Endothelial cell (in vitro differentiated cells): ENCODE measurements at regions not wholly inside any gene's neighbourhood (a gene's known extent, or its start where the extent isn't known, plus 50 kb on each side); places are given as distances from the start of the nearest gene placed in this dataset.

Experiments used
- DNase-seq: peaks from one replicate; pipeline ENCODE4 v3.0.0; 2021; ENCODE audit warnings: low spot score
- H3K27ac Mint-ChIP-seq: one replicate; pipeline ENCODE4 v1.8.0; 2021; ENCODE audit warnings: mixed read lengths, inconsistent platforms; ENCODE audit not compliant: unreplicated experiment
- H3K27me3 Mint-ChIP-seq: one replicate; pipeline ENCODE4 v1.8.0; 2021; ENCODE audit warnings: mild to moderate bottlenecking, moderate library complexity, mixed read lengths, inconsistent platforms; ENCODE audit not compliant: unreplicated experiment
- H3K36me3 Mint-ChIP-seq: one replicate; pipeline ENCODE4 v1.8.0; 2021; ENCODE audit warnings: mild to moderate bottlenecking, low read depth, mixed read lengths, inconsistent platforms; ENCODE audit not compliant: unreplicated experiment
- H3K4me1 Mint-ChIP-seq: one replicate; pipeline ENCODE4 v1.8.0; 2021; ENCODE audit warnings: mild to moderate bottlenecking, mixed read lengths, inconsistent platforms; ENCODE audit not compliant: unreplicated experiment
- H3K4me3 Mint-ChIP-seq: one replicate; pipeline ENCODE4 v1.8.0; 2021; ENCODE audit warnings: mild to moderate bottlenecking, mixed read lengths, inconsistent platforms; ENCODE audit not compliant: unreplicated experiment
- H3K9me3 Mint-ChIP-seq: one replicate; pipeline ENCODE4 v1.8.0; 2021; ENCODE audit warnings: mixed read lengths, inconsistent platforms; ENCODE audit not compliant: unreplicated experiment
- TF ChIP-seq, protein P1 (sequence below): fragments of 200-600 bp; sonication (generic); IDR thresholded peaks from one replicate; pipeline ENCODE4 v1.5.0; 2021; ENCODE audit warnings: antibody characterized with exemption; ENCODE audit not compliant: unreplicated experiment

- Mint-ChIP-seq H3K27me3 (peaks cover 2% of the 10 kb centered on the region), H3K9me3 (no peaks in the 10 kb centered on the region), H3K36me3 (no peaks in the 10 kb centered on the region)
Observed at GRCh38 chr15:93449798-93450197, 360.8 kb upstream of the RGMA start.

DNA sequence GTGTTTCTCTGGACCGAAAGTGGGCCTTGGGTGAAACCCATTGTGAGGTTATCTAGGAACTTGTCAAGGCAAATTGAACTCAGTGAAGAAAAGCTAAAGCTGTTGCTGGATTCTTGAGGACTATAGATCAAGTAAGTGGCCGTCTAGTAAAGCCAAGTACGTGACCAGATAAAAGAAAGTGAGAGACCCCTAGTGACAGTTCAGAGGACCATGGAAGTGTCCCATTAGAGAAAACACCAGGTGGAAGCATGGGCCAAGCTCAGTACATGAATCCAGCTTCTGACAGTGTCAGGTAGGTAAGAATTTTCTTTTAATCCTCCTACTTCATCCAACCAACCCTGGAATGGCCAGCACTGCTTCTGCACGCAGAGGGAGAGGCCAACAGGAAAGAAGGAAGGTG, 349.3 kb upstream of the RGMA start:
- TF ChIP-seq, protein P1, sequence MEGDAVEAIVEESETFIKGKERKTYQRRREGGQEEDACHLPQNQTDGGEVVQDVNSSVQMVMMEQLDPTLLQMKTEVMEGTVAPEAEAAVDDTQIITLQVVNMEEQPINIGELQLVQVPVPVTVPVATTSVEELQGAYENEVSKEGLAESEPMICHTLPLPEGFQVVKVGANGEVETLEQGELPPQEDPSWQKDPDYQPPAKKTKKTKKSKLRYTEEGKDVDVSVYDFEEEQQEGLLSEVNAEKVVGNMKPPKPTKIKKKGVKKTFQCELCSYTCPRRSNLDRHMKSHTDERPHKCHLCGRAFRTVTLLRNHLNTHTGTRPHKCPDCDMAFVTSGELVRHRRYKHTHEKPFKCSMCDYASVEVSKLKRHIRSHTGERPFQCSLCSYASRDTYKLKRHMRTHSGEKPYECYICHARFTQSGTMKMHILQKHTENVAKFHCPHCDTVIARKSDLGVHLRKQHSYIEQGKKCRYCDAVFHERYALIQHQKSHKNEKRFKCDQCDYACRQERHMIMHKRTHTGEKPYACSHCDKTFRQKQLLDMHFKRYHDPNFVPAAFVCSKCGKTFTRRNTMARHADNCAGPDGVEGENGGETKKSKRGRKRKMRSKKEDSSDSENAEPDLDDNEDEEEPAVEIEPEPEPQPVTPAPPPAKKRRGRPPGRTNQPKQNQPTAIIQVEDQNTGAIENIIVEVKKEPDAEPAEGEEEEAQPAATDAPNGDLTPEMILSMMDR = no peak
- Mint-ChIP-seq H3K4me3 (no peak overlapping the region), H3K36me3 (peaks cover 1% of the 10 kb centered on the region), H3K9me3 (no peaks in the 10 kb centered on the region), H3K27ac (no peak overlapping the region), H3K27me3 (no peaks in the 10 kb centered on the region), H3K4me1 (no peaks in the 10 kb centered on the region)
- no peak for DNase-seq

More at GRCh38 chr15:93449798-93450197, 360.8 kb upstream of the RGMA start:
- Mint-ChIP-seq H3K4me1 (no peaks in the 10 kb centered on the region), H3K27ac (no peak overlapping the region), H3K4me3 (no peak overlapping the region)
- TF ChIP-seq, protein P1 = no peak
- DNase-seq = no peak

DNA sequence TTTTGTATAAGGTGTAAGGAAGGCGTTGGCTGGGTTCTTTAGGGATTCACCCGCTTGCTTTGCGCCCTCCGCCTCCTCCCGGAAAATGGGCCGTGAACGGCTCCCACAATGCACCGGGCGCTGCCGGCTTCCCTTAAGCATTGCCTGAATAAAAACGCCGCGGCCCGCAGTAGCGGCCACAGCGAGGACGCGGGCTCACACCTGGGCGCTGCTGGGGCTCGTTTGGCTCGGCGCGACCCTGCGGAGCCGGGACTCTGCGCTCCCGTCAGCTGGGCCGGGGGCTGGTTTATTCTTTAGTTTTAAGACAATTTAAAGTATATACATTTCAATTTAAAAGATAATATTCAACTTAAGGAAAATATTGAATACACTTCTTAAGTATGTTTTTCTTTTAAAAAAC, 343.5 kb upstream of the RGMA start:
- no peak overlapping the region for H3K4me3 Mint-ChIP-seq
- no peaks in the 10 kb centered on the region for H3K27me3 Mint-ChIP-seq

GRCh38 chr15:93428807-93429351, 339.9 kb upstream of the RGMA start:
- DNase-seq = no peak
- peaks cover 4% of the 10 kb centered on the region for H3K36me3 Mint-ChIP-seq
- no peak overlapping the region for H3K27ac Mint-ChIP-seq
- TF ChIP-seq, protein P1 = no peak
- no peak overlapping the region for H3K4me3 Mint-ChIP-seq
- no peaks in the 10 kb centered on the region for H3K27me3 Mint-ChIP-seq
- H3K4me1 Mint-ChIP-seq = peaks cover 2% of the 10 kb centered on the region
- no peaks in the 10 kb centered on the region for H3K9me3 Mint-ChIP-seq

More for the DNA sequence above, 343.5 kb upstream of the RGMA start:
- DNase-seq = no peak
- peaks cover 2% of the 10 kb centered on the region for H3K4me1 Mint-ChIP-seq
- H3K36me3 Mint-ChIP-seq = peaks cover 4% of the 10 kb centered on the region
- H3K9me3 Mint-ChIP-seq = no peaks in the 10 kb centered on the region
- TF ChIP-seq, protein P1 = no peak
- no peak overlapping the region for H3K27ac Mint-ChIP-seq

DNA sequence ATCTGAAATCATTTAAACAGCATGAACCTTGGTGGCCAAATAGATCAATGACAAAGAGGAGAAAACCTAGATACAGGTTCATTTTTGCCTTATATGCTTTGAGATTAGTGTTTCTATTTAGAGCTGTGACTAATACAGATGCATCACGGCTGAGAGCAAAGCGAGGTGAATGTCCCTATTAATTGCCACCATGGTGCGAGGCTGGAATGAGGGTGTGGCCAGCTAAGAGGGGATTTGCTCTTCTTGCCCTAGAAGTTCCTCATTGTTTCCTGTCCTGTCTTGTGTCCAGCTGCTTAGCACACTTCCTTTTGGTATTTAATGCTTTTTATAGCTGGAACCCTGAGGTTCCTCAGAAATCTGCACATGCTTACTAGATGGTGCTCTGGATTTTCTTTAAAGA, 339.1 kb upstream of the RGMA start:
- DNase-seq = no peak
- Mint-ChIP-seq H3K4me1 (peaks cover 2% of the 10 kb centered on the region), H3K27me3 (no peaks in the 10 kb centered on the region), H3K27ac (no peak overlapping the region), H3K4me3 (no peak overlapping the region), H3K9me3 (no peaks in the 10 kb centered on the region), H3K36me3 (peaks cover under 1% of the 10 kb centered on the region)
- TF ChIP-seq, protein P1 = no peak
